SK-N-SH treated with all-trans-retinoic acid at 6 μM for 48 hours (cell line): ENCODE measurements at regions not wholly inside any gene's neighbourhood (a gene's known extent, or its start where the extent isn't known, plus 50 kb on each side); places are given as distances from the start of the nearest gene placed in this dataset.

Source experiments
- ARNTL ChIP-seq: fragments of 450-650 bp; formaldehyde crosslinking; IDR thresholded peaks from 2 replicates; pipeline ENCODE4 v1.5.0; 2020; ENCODE audit warnings: low read depth, mild to moderate bottlenecking, moderate library complexity, borderline replicate concordance
- BACH2 ChIP-seq: fragments of 250-450 bp; sonication (Bioruptor Pico); IDR thresholded peaks from 2 replicates; pipeline ENCODE4 v1.9.0; 2021; ENCODE audit warnings: mild to moderate bottlenecking, borderline replicate concordance
- PPARA ChIP-seq: fragments of 250-450 bp; sonication (Bioruptor Pico); IDR thresholded peaks from 2 replicates; pipeline ENCODE4 v1.5.0; 2020; ENCODE audit warnings: mild to moderate bottlenecking, borderline replicate concordance
- RARB ChIP-seq: fragments of 250-450 bp; sonication (Bioruptor Pico); IDR thresholded peaks from 2 replicates; pipeline ENCODE4 v1.8.0; 2021; ENCODE audit warnings: mild to moderate bottlenecking, moderate library complexity
- TOX ChIP-seq: fragments of 250-450 bp; sonication (Bioruptor Pico); IDR thresholded peaks from 2 replicates; pipeline ENCODE4 v1.8.0; 2021; ENCODE audit warnings: mild to moderate bottlenecking, moderate library complexity, borderline replicate concordance
- ZC3H10 ChIP-seq: fragments of 250-450 bp; sonication (Bioruptor Pico); IDR thresholded peaks from 2 replicates; pipeline ENCODE4 v1.5.1; 2021; ENCODE audit warnings: mild to moderate bottlenecking, moderate library complexity
- ZFP3 ChIP-seq: fragments of 250-450 bp; sonication (Bioruptor Pico); IDR thresholded peaks from 2 replicates; pipeline ENCODE4 v1.5.0; 2020; ENCODE audit warnings: mild to moderate bottlenecking, moderate library complexity
- ZFP30 ChIP-seq: fragments of 450-650 bp; formaldehyde crosslinking; IDR thresholded peaks from 2 replicates; pipeline ENCODE4 v1.5.0; 2022; ENCODE audit warnings: mild to moderate bottlenecking, moderate library complexity
- ZNF565 ChIP-seq: fragments of 450-650 bp; formaldehyde crosslinking; conservative IDR thresholded peaks from 2 replicates; pipeline ENCODE4 v1.5.0; 2020; ENCODE audit warnings: low read depth, mild to moderate bottlenecking, moderate library complexity
- ZNF70 ChIP-seq: fragments of 450-650 bp; formaldehyde crosslinking; IDR thresholded peaks from 2 replicates; pipeline ENCODE4 v1.5.0; 2020; ENCODE audit warnings: mild to moderate bottlenecking, moderate library complexity
- TF ChIP-seq, protein P1 (sequence below): fragments of 250-450 bp; sonication (Bioruptor Pico); IDR thresholded peaks from 2 replicates; pipeline ENCODE4 v1.8.0; 2020; ENCODE audit warnings: mild to moderate bottlenecking, moderate library complexity, borderline replicate concordance
- TF ChIP-seq, protein P2 (sequence below): fragments of 250-450 bp; sonication (Bioruptor Pico); IDR thresholded peaks from 2 replicates; pipeline ENCODE4 v1.5.1; 2020; ENCODE audit warnings: low read depth, mild to moderate bottlenecking, moderate library complexity
- TF ChIP-seq, protein P3 (sequence below): fragments of 250-450 bp; sonication (Bioruptor Pico); IDR thresholded peaks from 2 replicates; pipeline ENCODE4 v1.5.1; 2021; ENCODE audit warnings: mild to moderate bottlenecking, moderate library complexity

DNA sequence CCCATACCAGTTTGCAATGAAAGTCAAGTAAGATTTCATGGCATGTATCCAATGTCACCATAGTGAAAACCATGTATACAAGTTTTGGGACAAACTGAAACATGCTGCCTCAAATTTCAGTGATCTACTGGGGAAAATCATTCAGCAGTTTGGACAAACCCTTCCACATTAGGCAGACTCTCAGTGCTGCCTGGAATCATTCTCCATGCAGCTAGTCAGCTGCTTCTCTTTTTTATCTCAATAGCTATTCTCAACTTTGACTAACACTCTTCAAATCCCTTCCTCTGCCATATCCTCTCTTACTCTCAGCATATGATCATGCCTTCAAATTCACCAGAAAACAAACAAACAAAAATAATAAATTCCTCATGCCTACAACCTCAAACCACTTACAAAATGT lies 323.3 kb downstream of the MAN2A1 start:
- TF ChIP-seq ZNF565 (CRISPR knock-in tag) (no peak), RARB (CRISPR knock-in tag) (no peak), BACH2 (no peak), ZFP3 (CRISPR knock-in tag) (no peak), ARNTL (CRISPR knock-in tag) (no peak), PPARA (no peak), ZFP30 (CRISPR knock-in tag) (no peak), ZNF70 (CRISPR knock-in tag) (no peak), TOX (CRISPR knock-in tag) (no peak), ZC3H10 (no peak)
- TF ChIP-seq, protein P1, sequence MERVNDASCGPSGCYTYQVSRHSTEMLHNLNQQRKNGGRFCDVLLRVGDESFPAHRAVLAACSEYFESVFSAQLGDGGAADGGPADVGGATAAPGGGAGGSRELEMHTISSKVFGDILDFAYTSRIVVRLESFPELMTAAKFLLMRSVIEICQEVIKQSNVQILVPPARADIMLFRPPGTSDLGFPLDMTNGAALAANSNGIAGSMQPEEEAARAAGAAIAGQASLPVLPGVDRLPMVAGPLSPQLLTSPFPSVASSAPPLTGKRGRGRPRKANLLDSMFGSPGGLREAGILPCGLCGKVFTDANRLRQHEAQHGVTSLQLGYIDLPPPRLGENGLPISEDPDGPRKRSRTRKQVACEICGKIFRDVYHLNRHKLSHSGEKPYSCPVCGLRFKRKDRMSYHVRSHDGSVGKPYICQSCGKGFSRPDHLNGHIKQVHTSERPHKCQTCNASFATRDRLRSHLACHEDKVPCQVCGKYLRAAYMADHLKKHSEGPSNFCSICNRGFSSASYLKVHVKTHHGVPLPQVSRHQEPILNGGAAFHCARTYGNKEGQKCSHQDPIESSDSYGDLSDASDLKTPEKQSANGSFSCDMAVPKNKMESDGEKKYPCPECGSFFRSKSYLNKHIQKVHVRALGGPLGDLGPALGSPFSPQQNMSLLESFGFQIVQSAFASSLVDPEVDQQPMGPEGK (CRISPR knock-in tag) = no peak
- TF ChIP-seq, protein P2, sequence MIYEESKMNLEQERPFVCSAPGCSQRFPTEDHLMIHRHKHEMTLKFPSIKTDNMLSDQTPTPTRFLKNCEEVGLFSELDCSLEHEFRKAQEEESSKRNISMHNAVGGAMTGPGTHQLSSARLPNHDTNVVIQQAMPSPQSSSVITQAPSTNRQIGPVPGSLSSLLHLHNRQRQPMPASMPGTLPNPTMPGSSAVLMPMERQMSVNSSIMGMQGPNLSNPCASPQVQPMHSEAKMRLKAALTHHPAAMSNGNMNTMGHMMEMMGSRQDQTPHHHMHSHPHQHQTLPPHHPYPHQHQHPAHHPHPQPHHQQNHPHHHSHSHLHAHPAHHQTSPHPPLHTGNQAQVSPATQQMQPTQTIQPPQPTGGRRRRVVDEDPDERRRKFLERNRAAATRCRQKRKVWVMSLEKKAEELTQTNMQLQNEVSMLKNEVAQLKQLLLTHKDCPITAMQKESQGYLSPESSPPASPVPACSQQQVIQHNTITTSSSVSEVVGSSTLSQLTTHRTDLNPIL (CRISPR knock-in tag) = no peak
- TF ChIP-seq, protein P3, sequence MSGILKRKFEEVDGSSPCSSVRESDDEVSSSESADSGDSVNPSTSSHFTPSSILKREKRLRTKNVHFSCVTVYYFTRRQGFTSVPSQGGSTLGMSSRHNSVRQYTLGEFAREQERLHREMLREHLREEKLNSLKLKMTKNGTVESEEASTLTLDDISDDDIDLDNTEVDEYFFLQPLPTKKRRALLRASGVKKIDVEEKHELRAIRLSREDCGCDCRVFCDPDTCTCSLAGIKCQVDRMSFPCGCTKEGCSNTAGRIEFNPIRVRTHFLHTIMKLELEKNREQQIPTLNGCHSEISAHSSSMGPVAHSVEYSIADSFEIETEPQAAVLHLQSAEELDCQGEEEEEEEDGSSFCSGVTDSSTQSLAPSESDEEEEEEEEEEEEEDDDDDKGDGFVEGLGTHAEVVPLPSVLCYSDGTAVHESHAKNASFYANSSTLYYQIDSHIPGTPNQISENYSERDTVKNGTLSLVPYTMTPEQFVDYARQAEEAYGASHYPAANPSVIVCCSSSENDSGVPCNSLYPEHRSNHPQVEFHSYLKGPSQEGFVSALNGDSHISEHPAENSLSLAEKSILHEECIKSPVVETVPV (CRISPR knock-in tag) = no peak
